Neural cell (in vitro differentiated cells): ENCODE measurements at regions not wholly inside any gene's neighbourhood (a gene's known extent, or its start where the extent isn't known, plus 50 kb on each side); places are given as distances from the start of the nearest gene placed in this dataset.

ENCODE experiments used
- H2AFZ ChIP-seq: fragments of 200-600, 300-800 bp; sonication (generic), shearing (Covaris generic); 2 replicates; pipeline ENCODE4 v1.6.0; 2014; ENCODE audit warnings: low read depth, mild to moderate bottlenecking, antibody characterized with exemption, low read length, moderate library complexity
- H3F3A ChIP-seq: fragments of 200-600 bp; shearing (Covaris generic); 2 replicates; pipeline ENCODE4 v1.6.1; 2016; ENCODE audit warnings: mild to moderate bottlenecking, moderate library complexity, mixed read lengths, antibody characterized with exemption, low read length; ENCODE audit not compliant: insufficient read depth, poor library complexity, severe bottlenecking
- H3K27ac ChIP-seq: fragments of 200-600, 300-800 bp; sonication (generic), shearing (Covaris generic); 2 replicates; pipeline ENCODE4 v1.5.1; 2014; ENCODE audit warnings: mild to moderate bottlenecking, low read length, moderate library complexity
- H3K27me3 ChIP-seq: fragments of 300-800, 200-600 bp; sonication (generic), shearing (Covaris generic); 2 replicates; pipeline ENCODE4 v1.6.0; 2014; ENCODE audit warnings: mild to moderate bottlenecking, low read depth, low read length, moderate library complexity; ENCODE audit not compliant: insufficient read depth
- H3K36me3 ChIP-seq: fragments of 300-800, 200-600 bp; sonication (generic), shearing (Covaris generic); 2 replicates; pipeline ENCODE4 v1.5.1; 2014; ENCODE audit warnings: mild to moderate bottlenecking, antibody characterized with exemption, low read length, moderate library complexity; ENCODE audit not compliant: insufficient read depth
- H3K4me2 ChIP-seq: fragments of 300-800, 200-600 bp; sonication (generic), shearing (Covaris generic); 2 replicates; pipeline ENCODE4 v1.6.0; 2014; ENCODE audit warnings: mild to moderate bottlenecking, low read length
- H3K4me3 ChIP-seq: fragments of 300-800, 200-600 bp; sonication (generic), shearing (Covaris generic); 2 replicates; pipeline ENCODE4 v1.5.1; 2014; ENCODE audit warnings: mild to moderate bottlenecking, low read length, moderate library complexity
- H3K79me2 ChIP-seq: fragments of 200-600 bp; shearing (Covaris generic); replicated peaks from 2 replicates; pipeline ENCODE4 v1.6.0; 2014; ENCODE audit warnings: mild to moderate bottlenecking, low read length, moderate library complexity; ENCODE audit not compliant: insufficient read depth
- H3K9ac ChIP-seq: fragments of 300-800, 200-600 bp; sonication (generic), shearing (Covaris generic); 2 replicates; pipeline ENCODE4 v1.6.1; 2016; ENCODE audit warnings: mild to moderate bottlenecking, low read length, mixed read lengths
- H3K9me2 ChIP-seq: fragments of 200-600 bp; shearing (Covaris generic); 2 replicates; pipeline ENCODE4 v1.6.1; 2016; ENCODE audit warnings: mild to moderate bottlenecking, low read length, mixed read lengths; ENCODE audit not compliant: insufficient read depth
- H3K9me3 ChIP-seq: fragments of 200-600, 300-800 bp; sonication (generic), shearing (Covaris generic); 2 replicates; pipeline ENCODE4 v1.6.1; 2016; ENCODE audit warnings: mild to moderate bottlenecking, mixed run types, low read length, moderate library complexity, mixed read lengths
- H4K20me1 ChIP-seq: fragments of 200-600 bp; shearing (Covaris generic); 2 replicates; pipeline ENCODE4 v1.6.1; 2016; ENCODE audit warnings: mild to moderate bottlenecking, mixed run types; ENCODE audit not compliant: insufficient read depth
- EP300 ChIP-seq: fragments of 450-650 bp; conservative IDR thresholded peaks from 2 replicates; pipeline ENCODE4 v1.6.1; 2014; ENCODE audit warnings: antibody characterized with exemption, mild to moderate bottlenecking, moderate library complexity; ENCODE audit not compliant: poor library complexity, severe bottlenecking
- EZH2 ChIP-seq: fragments of 200-600, 300-800 bp; shearing (Covaris generic), sonication (generic); IDR thresholded peaks from 2 replicates; pipeline ENCODE4 v1.6.1; 2014; ENCODE audit warnings: antibody characterized with exemption, low read length, borderline replicate concordance, mild to moderate bottlenecking; ENCODE audit not compliant: insufficient read depth, poor library complexity, severe bottlenecking
- MXI1 ChIP-seq: fragments of 450-650 bp; conservative IDR thresholded peaks from 2 replicates; pipeline ENCODE4 v1.6.1; 2014; ENCODE audit warnings: antibody characterized with exemption, mild to moderate bottlenecking; ENCODE audit not compliant: poor library complexity, severe bottlenecking
- POLR2AphosphoS5 ChIP-seq: IDR thresholded peaks from 2 replicates; pipeline ENCODE4 v1.6.1; 2012
- RAD21 ChIP-seq: fragments of 450-650 bp; conservative IDR thresholded peaks from 2 replicates; pipeline ENCODE4 v1.6.1; 2014; ENCODE audit warnings: antibody characterized with exemption, mild to moderate bottlenecking, moderate library complexity
- REST ChIP-seq: IDR thresholded peaks from 2 replicates; pipeline ENCODE4 v1.6.1; 2012; ENCODE audit warnings: borderline replicate concordance
- SMC3 ChIP-seq: fragments of 450-650 bp; conservative IDR thresholded peaks from 2 replicates; pipeline ENCODE4 v1.6.1; 2014; ENCODE audit warnings: antibody characterized with exemption, mild to moderate bottlenecking, moderate library complexity; ENCODE audit not compliant: poor library complexity
- TAF1 ChIP-seq: IDR thresholded peaks from 2 replicates; pipeline ENCODE4 v1.6.1; 2012; ENCODE audit warnings: low read depth
- TF ChIP-seq, protein P1 (sequence below): fragments of 450-650 bp; IDR thresholded peaks from 2 replicates; pipeline ENCODE4 v1.5.1; 2014; ENCODE audit warnings: antibody characterized with exemption, mild to moderate bottlenecking, moderate library complexity; ENCODE audit not compliant: poor library complexity, severe bottlenecking

- no peak overlapping the region for H3K9ac ChIP-seq
- H3F3A ChIP-seq = no peaks in the 10 kb centered on the region
- H3K36me3 ChIP-seq = no peaks in the 10 kb centered on the region
- H3K27me3 ChIP-seq = no peaks in the 10 kb centered on the region
- TF ChIP-seq SMC3 (no peak), POLR2AphosphoS5 (no peak), MXI1 (no peak), TAF1 (no peak), REST (no peak), EP300 (no peak), EZH2 (no peak), RAD21 (no peak)
- TF ChIP-seq, protein P1, sequence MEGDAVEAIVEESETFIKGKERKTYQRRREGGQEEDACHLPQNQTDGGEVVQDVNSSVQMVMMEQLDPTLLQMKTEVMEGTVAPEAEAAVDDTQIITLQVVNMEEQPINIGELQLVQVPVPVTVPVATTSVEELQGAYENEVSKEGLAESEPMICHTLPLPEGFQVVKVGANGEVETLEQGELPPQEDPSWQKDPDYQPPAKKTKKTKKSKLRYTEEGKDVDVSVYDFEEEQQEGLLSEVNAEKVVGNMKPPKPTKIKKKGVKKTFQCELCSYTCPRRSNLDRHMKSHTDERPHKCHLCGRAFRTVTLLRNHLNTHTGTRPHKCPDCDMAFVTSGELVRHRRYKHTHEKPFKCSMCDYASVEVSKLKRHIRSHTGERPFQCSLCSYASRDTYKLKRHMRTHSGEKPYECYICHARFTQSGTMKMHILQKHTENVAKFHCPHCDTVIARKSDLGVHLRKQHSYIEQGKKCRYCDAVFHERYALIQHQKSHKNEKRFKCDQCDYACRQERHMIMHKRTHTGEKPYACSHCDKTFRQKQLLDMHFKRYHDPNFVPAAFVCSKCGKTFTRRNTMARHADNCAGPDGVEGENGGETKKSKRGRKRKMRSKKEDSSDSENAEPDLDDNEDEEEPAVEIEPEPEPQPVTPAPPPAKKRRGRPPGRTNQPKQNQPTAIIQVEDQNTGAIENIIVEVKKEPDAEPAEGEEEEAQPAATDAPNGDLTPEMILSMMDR = no peak
- H3K9me2 ChIP-seq = no peaks in the 10 kb centered on the region
- H3K4me2 ChIP-seq = no peak overlapping the region
- no peaks in the 10 kb centered on the region for H4K20me1 ChIP-seq
- H3K4me3 ChIP-seq = no peak overlapping the region
- H2AFZ ChIP-seq = no peak overlapping the region
- H3K9me3 ChIP-seq = no peaks in the 10 kb centered on the region
- H3K27ac ChIP-seq = no peak overlapping the region
- no peaks in the 10 kb centered on the region for H3K79me2 ChIP-seq
These were observed 533.1 kb downstream of the KCTD16 start for GRCh38 chr5:144703776-144704175.

DNA sequence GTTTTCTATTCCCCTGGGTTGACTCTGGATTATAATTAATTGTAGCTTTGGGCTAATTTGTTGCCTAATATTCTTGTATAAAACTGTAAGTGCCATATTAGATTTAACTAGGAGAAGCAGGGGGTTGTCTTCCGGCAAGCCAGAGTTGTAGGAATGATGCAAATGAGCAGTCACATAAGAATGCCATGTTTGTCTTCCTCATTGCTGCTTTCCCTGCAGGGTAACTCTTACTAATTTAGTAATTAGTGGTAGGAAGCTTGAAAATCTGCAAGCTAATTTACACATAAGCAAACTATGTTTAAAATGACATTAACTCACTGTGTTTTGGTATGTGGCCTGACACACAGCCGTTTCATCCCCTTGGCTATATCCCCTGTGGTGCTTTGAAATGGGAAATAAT is 527.8 kb downstream of the KCTD16 start:
- Histone ChIP-seq H3F3A (no peaks in the 10 kb centered on the region), H4K20me1 (no peaks in the 10 kb centered on the region), H3K4me2 (no peak overlapping the region), H3K27ac (no peak overlapping the region), H3K9me2 (no peaks in the 10 kb centered on the region), H3K79me2 (no peaks in the 10 kb centered on the region), H3K9ac (no peak overlapping the region), H3K27me3 (no peaks in the 10 kb centered on the region), H3K36me3 (no peaks in the 10 kb centered on the region), H3K9me3 (no peaks in the 10 kb centered on the region), H2AFZ (no peak overlapping the region), H3K4me3 (no peak overlapping the region)
- TF ChIP-seq EP300 = no peak
- TF ChIP-seq, protein P1 = no peak
- TF ChIP-seq MXI1 = no peak
- no peak for TF ChIP-seq EZH2
- TF ChIP-seq TAF1 = no peak
- TF ChIP-seq REST = no peak
- TF ChIP-seq POLR2AphosphoS5 = no peak
- TF ChIP-seq RAD21 = no peak
- TF ChIP-seq SMC3 = no peak
